GM21786 (cell line): ENCODE measurements at regions not wholly inside any gene's neighbourhood (a gene's known extent, or its start where the extent isn't known, plus 50 kb on each side); places are given as distances from the start of the nearest gene placed in this dataset.

ENCODE experiments used
- ATAC-seq: cut with Tn5 transposase; IDR thresholded peaks from one replicate; pipeline ENCODE4 v1.9.1; 2021; ENCODE audit not compliant: unreplicated experiment

GRCh38 chr20:12020846-12021245 lies 103.2 kb downstream of the BTBD3 start:
- no peak for ATAC-seq

- ATAC-seq, result no peak
Observed at GRCh38 chr20:12022126-12022525, 104.4 kb downstream of the BTBD3 start.

- ATAC-seq, result no peak
Observed at GRCh38 chr20:12023194-12023795, 105.6 kb downstream of the BTBD3 start.

GRCh38 chr20:12028771-12029170 lies 111.1 kb downstream of the BTBD3 start:
- ATAC-seq, result no peak

GRCh38 chr20:12030470-12030869 lies 112.8 kb downstream of the BTBD3 start:
- no peak for ATAC-seq

- ATAC-seq, result no peak
Observed at GRCh38 chr20:12036142-12036541, 118.4 kb downstream of the BTBD3 start.

GRCh38 chr20:12037521-12037920 lies 119.8 kb downstream of the BTBD3 start:
- ATAC-seq, result no peak

- no peak for ATAC-seq
Observed at GRCh38 chr20:12040261-12040660, 122.6 kb downstream of the BTBD3 start.

- no peak for ATAC-seq
Observed at GRCh38 chr20:12044969-12045368, 127.3 kb downstream of the BTBD3 start.

GRCh38 chr20:12047838-12048432 lies 130.2 kb downstream of the BTBD3 start:
- ATAC-seq, result no peak

GRCh38 chr20:12049125-12049524 lies 131.4 kb downstream of the BTBD3 start:
- no peak for ATAC-seq

GRCh38 chr20:12051206-12052163 lies 133.8 kb downstream of the BTBD3 start:
- no peak for ATAC-seq

- ATAC-seq, result no peak
Observed at GRCh38 chr20:12053353-12053752, 135.7 kb downstream of the BTBD3 start.

GRCh38 chr20:12054556-12054955 lies 136.9 kb downstream of the BTBD3 start:
- ATAC-seq, result no peak

GRCh38 chr20:12055161-12055560 lies 137.5 kb downstream of the BTBD3 start:
- ATAC-seq, result no peak

- ATAC-seq, result no peak
Observed at GRCh38 chr20:12056839-12057238, 139.1 kb downstream of the BTBD3 start.

GRCh38 chr20:12057778-12058177 lies 140.1 kb downstream of the BTBD3 start:
- no peak for ATAC-seq

GRCh38 chr20:12058216-12058615 lies 140.5 kb downstream of the BTBD3 start:
- ATAC-seq, result no peak

- no peak for ATAC-seq
Observed at GRCh38 chr20:12061466-12061865, 143.8 kb downstream of the BTBD3 start.

GRCh38 chr20:12063106-12063684 lies 145.5 kb downstream of the BTBD3 start:
- ATAC-seq, result no peak

GRCh38 chr20:12064540-12064939 lies 146.8 kb downstream of the BTBD3 start:
- ATAC-seq, result no peak

GRCh38 chr20:12067686-12068085 lies 150.0 kb downstream of the BTBD3 start:
- no peak for ATAC-seq
